ENCODE measurements at regions not wholly inside any gene's neighbourhood (a gene's known extent, or its start where the extent isn't known, plus 50 kb on each side); places are given as distances from the start of the nearest gene placed in this dataset.

DNA sequence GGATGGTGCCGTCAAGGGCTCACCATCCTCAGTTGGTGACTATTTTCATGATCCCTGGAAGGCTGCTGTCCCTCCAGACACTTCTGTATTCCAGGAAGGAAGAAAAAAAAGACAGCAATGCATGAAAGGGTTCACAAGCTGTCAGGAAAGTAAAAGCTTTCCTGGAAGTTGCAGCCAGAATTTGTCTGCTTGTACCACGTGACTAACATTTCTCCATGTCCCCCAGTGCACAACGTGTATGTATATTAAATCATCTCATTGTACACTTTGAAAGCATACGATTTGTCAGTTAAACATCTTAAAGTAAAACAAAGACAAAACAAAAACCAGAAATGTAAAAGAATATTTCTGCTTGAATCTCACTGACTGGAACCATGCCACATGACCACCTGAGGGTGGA lies 127.4 kb upstream of the CLNK start:
- TF ChIP-seq POLR2A (IDR thresholded peaks at IDR 0.05), result no peak
- TF ChIP-seq, protein P1, sequence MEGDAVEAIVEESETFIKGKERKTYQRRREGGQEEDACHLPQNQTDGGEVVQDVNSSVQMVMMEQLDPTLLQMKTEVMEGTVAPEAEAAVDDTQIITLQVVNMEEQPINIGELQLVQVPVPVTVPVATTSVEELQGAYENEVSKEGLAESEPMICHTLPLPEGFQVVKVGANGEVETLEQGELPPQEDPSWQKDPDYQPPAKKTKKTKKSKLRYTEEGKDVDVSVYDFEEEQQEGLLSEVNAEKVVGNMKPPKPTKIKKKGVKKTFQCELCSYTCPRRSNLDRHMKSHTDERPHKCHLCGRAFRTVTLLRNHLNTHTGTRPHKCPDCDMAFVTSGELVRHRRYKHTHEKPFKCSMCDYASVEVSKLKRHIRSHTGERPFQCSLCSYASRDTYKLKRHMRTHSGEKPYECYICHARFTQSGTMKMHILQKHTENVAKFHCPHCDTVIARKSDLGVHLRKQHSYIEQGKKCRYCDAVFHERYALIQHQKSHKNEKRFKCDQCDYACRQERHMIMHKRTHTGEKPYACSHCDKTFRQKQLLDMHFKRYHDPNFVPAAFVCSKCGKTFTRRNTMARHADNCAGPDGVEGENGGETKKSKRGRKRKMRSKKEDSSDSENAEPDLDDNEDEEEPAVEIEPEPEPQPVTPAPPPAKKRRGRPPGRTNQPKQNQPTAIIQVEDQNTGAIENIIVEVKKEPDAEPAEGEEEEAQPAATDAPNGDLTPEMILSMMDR (IDR thresholded peaks at IDR 0.05), result no peak
